BE2C (cell line): ENCODE measurements at regions not wholly inside any gene's neighbourhood (a gene's known extent, or its start where the extent isn't known, plus 50 kb on each side); places are given as distances from the start of the nearest gene placed in this dataset.

Source experiments
- DNase-seq: peaks from one replicate; pipeline ENCODE4 v3.0.0-alpha.2; 2020
- H3K27me3 ChIP-seq: fragments of 250-450 bp; sonication (Bioruptor Pico); 2 replicates; pipeline ENCODE4 v1.5.1; 2020; ENCODE audit warnings: mild to moderate bottlenecking
- H3K36me3 ChIP-seq: fragments of 250-450 bp; sonication (Bioruptor Pico); 2 replicates; pipeline ENCODE4 v1.5.1; 2020; ENCODE audit warnings: mild to moderate bottlenecking
- H3K4me1 ChIP-seq: fragments of 250-450 bp; sonication (Bioruptor Pico); 2 replicates; pipeline ENCODE4 v1.5.1; 2020
- H3K4me3 ChIP-seq: 2 replicates; pipeline ENCODE4 v1.5.1; 2011; ENCODE audit warnings: low read depth, low read length
- H3K9me3 ChIP-seq: fragments of 250-450 bp; sonication (Bioruptor Pico); 2 replicates; pipeline ENCODE4 v1.5.1; 2020
- CTCF ChIP-seq: IDR thresholded peaks from 2 replicates; pipeline ENCODE4 v1.5.1; 2012; ENCODE audit warnings: mild to moderate bottlenecking, low read depth, low read length

- Histone ChIP-seq H3K27me3 (no peaks in the 10 kb centered on the region), H3K4me3 (no peak overlapping the region), H3K36me3 (no peaks in the 10 kb centered on the region), H3K9me3 (no peaks in the 10 kb centered on the region), H3K4me1 (no peaks in the 10 kb centered on the region)
- TF ChIP-seq CTCF: no peak
- no peak for DNase-seq
Measured at GRCh38 chr22:34976474-34976873, 89.5 kb upstream of the ISX start.

GRCh38 chr22:34976886-34977285, 89.1 kb upstream of the ISX start:
- no peaks in the 10 kb centered on the region for H3K27me3 ChIP-seq
- no peaks in the 10 kb centered on the region for H3K4me1 ChIP-seq
- H3K9me3 ChIP-seq: no peaks in the 10 kb centered on the region
- no peak for DNase-seq
- no peak for TF ChIP-seq CTCF
- H3K36me3 ChIP-seq: no peaks in the 10 kb centered on the region
- H3K4me3 ChIP-seq: no peak overlapping the region

- no peak for DNase-seq
- H3K36me3 ChIP-seq: no peaks in the 10 kb centered on the region
- H3K27me3 ChIP-seq: no peaks in the 10 kb centered on the region
- TF ChIP-seq CTCF: no peak
- H3K4me1 ChIP-seq: no peaks in the 10 kb centered on the region
- H3K4me3 ChIP-seq: no peak overlapping the region
- no peaks in the 10 kb centered on the region; the same call in 1 of the 2 replicates for H3K9me3 ChIP-seq
Measured at GRCh38 chr22:34986523-34986922, 79.4 kb upstream of the ISX start.

- Histone ChIP-seq H3K9me3 (no peaks in the 10 kb centered on the region; the same call in 1 of the 2 replicates), H3K4me3 (no peak overlapping the region)
- no peak for DNase-seq
Measured at GRCh38 chr22:34992672-34993071, 73.3 kb upstream of the ISX start.

GRCh38 chr22:34993548-34993947, 72.4 kb upstream of the ISX start:
- TF ChIP-seq CTCF: no peak
- no peak for DNase-seq
- Histone ChIP-seq H3K4me3 (no peak overlapping the region), H3K27me3 (no peaks in the 10 kb centered on the region), H3K36me3 (no peaks in the 10 kb centered on the region), H3K4me1 (no peaks in the 10 kb centered on the region), H3K9me3 (no peaks in the 10 kb centered on the region; the same call in 1 of the 2 replicates)

More at GRCh38 chr22:34992672-34993071, 73.3 kb upstream of the ISX start:
- Histone ChIP-seq H3K27me3 (no peaks in the 10 kb centered on the region), H3K4me1 (no peaks in the 10 kb centered on the region), H3K36me3 (no peaks in the 10 kb centered on the region)
- no peak for TF ChIP-seq CTCF

- no peak for TF ChIP-seq CTCF
- no peaks in the 10 kb centered on the region; the same call in 1 of the 2 replicates for H3K9me3 ChIP-seq
- H3K4me1 ChIP-seq: no peaks in the 10 kb centered on the region
- no peaks in the 10 kb centered on the region for H3K36me3 ChIP-seq
- H3K27me3 ChIP-seq: no peaks in the 10 kb centered on the region
- DNase-seq: no peak
- no peak overlapping the region for H3K4me3 ChIP-seq
Measured at GRCh38 chr22:34997633-34998299, 68.2 kb upstream of the ISX start.
